NCI-H2196 treated with DMSO at 0.1 percent for 48 hours (cell line): ENCODE measurements at regions not wholly inside any gene's neighbourhood (a gene's known extent, or its start where the extent isn't known, plus 50 kb on each side); places are given as distances from the start of the nearest gene placed in this dataset.

ENCODE experiments used
- DNase-seq: peaks from one replicate; lab custom pipeline; 2025; ENCODE audit not compliant: unreplicated experiment; lab: John Stamatoyannopoulos, UW

DNA sequence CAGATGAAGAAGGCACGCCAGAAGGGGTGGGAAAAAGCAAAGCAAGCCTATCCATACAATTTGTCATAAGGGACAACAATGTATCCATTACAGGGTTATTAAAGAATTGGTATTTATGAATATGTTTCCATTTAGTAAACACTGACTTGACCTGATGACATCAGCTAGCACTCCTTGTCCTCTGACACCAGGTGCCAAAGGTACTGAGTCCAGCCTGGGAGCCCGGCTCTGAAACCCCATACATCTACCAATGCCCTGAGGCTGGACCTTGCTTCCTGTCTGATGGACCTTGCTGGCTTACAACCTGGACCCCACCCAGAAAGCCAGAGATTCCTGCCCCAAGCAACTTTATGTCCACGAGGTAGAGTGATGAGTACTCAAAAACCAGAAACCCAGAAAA, 263.0 kb upstream of the ATP11B start:
- DNase-seq, result no peak

DNA sequence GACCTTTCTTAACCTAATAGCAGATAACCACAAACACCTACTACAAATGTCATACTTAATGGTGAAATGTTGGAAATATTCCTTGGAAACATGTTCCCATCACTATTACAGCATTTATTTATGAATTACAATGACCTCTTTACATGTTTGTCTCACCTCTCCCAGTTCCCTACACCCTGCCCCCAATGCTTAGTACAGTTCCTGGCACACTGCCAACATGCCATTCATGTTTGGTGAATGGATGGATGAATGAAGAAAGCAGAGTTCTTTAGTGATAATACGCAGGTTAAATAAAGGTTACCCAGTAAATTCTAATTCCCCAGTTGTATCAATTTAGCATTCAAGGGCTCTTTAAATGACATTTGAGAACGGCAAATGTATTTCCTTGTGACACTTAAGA, 259.9 kb upstream of the ATP11B start:
- DNase-seq, result no peak

DNA sequence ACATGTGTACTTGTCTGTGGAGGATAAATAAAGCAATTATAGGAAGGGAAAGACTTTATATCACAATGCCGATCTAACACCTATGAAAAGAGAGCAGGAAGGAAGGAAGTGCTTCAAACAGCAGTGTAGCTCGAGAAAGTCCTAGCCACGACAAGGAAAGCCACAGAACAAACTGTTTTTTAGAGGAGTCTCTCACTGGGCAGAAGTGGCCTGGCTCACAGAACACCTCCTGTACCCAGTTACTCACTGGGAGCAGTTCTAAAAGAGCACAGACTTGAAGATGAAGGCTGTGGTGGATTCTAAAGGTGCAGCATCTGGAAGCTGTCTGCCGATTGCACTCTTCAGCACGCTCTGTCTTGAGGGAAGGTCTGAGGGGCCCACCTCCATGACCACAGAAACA, 248.8 kb upstream of the ATP11B start:
- DNase-seq, result no peak

DNA sequence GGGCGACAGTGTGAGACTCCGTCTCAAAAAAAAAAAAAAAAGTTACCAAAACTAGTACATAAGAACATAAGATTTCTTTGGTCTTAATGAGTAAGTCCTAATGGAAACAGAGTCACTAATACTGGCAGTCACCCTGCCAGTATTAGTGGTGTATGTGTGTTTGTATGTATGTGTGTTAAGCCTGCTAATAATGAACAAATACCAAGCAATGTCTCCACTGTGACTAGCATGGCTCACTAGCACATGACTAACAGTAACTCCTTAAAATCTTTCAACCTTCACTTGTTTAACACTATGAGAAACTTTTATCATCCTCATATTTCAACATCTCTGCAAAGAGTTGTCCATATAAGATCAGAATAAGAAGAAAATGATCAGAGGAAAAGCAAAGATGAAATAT, 231.0 kb upstream of the ATP11B start:
- DNase-seq, result no peak

DNA sequence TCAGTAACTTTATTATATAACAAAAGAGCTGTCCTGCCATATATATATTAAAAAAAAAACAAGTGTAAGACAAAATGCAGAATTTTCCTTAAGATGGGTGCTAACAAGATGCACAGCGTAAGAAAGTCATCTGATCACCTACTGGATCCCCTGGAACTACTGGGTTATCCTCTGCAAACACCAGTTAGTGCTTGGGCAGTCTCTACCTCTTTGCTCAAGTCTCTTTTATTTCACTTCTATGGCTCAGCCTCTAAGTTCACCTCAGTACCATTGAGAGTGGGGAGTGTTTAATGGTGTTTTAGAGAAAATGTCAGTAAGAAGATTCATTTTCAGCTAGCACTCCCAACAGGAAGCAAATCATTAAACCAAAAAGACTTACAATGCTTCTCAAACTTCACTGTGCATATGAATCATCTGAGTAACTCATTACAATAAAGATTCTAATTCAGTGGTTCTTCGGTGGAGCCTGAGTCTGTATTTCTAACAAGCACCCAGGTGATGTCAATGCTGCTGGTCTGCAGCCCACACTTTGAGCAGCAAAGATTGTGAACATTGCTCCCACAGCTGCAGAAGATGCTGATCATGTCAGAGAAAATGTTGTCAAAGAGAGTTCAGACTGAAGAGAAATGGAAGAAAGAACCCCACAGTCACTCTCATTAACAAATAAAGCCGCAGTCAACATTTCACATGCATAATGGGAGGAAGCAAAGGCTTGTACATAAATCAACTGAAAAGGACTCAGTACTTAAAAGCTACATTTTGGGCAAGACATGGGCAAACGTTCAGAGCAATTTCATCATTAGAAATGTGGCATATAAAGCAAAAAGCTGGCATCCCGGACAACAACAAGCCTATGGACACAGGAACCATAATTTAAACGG, 227.1 kb upstream of the ATP11B start:
- DNase-seq, result no peak

DNA sequence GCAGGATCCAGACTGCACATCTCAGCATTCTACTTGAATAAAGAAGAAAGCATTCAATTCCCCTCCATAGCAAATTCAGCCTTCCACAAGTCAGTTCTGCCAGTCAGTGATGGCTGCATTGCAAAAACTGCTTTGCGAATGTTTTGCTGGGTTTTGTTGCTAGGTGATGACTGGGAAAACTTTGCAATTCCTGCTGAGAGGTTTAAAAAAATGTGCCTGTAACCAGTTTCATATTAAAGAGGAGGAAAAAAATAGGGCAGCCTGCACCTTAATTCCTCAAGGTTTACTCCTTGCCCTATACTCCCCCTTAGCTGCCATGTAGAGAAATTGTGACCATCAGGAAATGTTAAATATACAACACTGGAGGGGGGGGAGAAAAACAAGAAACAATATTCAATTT, 225.6 kb upstream of the ATP11B start:
- DNase-seq, result no peak

DNA sequence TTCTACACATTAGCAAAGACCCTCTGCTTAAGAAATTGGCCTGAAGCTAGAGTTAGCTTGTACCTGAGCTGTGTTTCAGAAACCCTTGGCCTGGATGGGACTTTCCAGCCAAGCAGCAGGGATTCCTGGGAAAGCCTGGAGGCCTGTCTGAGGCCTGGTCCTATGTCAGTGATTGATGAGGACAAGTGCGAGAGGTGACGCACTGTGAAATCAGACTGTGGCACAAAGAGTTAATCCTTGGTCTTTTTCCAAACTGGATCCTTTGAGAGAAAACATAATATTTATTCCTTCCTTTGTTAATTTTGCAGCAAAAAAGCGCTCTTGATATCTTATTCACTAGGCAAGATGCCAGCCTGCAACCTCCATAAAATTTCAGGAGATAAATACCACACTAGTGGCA, 225.0 kb upstream of the ATP11B start:
- DNase-seq, result no peak

DNA sequence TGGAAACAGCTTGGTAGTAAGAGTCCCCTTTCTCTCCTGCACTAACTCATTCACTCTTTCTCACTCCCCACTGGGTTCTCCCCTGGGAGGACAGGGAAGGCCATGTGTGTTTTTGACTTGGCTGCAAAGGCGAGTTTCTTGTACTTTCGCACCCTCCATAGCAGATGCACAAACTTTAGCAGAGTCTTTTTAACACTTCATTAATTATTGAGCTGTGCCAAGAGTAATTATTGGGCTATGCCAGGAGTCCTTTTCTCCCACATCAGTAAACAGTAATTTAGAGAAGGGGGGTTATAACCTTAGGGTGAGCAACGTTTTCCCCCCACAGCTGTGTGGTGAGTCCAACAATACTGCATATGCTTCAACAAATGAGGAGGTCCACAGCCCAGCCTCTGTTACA, 224.4 kb upstream of the ATP11B start:
- no peak for DNase-seq

DNA sequence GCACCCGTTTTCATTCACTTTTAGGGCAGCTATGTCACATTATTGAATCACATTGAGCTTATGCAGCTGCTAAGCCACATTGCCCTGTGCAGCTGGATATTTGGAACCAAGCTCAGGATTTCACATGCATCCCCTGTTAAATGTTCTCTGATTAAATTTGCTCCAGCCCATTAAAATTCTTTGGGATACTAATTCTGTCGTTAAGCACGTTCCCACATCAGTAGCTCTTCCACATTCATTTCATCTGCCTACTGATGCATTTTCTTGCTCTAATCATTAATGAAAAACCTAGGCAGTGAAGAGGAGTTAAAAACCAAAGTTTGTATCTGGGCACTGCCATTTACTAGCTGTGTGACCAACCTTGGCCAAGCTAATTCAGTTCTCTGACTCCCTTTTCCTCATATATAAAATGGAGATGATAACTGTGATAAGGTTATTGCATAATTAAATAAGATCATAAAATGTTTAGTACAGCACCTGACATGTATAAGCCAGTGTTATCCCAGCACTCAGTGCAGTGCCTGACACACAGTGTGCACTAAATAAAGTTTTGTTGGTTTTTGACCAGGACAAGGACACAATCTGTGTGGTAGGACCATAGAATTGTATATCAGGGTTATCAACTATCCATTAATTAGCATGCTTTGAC, 222.2 kb upstream of the ATP11B start:
- no peak for DNase-seq

DNA sequence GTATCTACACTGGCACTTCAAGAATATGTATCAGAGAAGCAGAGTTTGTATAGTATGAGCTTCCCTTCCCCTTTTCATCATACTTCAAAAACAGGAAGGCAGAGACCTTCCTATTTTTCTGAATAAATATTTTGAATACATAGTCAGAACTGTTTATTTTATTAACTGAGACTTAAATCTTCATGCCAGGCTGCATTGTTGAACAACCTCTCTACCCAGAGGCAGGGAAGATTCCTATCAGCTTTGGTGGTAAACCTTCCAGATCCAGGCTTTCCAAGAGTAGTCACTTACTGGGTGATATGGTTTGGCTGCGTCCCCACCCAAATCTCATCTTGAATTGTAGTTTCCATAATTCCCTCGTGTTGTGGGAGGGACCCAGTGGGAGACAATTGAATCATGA, 217.4 kb upstream of the ATP11B start:
- no peak for DNase-seq

DNA sequence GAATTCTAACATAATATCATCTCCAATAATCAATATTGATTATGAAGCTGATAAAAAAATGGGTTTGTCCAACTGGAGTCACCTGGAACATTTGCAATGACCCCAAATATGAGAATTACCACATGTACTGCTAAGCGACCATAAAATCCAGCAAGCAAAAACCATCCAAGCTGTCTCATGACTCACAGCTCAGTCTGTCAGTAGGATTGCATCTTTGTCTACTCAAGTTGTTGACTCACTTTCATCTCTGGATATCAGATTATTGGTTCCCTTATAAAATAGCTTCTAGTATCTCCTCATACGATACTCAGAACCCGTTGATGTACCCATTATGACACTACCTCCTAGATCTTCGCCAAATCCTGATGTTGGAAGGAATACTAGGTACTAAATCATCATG, 209.8 kb upstream of the ATP11B start:
- no peak for DNase-seq

DNA sequence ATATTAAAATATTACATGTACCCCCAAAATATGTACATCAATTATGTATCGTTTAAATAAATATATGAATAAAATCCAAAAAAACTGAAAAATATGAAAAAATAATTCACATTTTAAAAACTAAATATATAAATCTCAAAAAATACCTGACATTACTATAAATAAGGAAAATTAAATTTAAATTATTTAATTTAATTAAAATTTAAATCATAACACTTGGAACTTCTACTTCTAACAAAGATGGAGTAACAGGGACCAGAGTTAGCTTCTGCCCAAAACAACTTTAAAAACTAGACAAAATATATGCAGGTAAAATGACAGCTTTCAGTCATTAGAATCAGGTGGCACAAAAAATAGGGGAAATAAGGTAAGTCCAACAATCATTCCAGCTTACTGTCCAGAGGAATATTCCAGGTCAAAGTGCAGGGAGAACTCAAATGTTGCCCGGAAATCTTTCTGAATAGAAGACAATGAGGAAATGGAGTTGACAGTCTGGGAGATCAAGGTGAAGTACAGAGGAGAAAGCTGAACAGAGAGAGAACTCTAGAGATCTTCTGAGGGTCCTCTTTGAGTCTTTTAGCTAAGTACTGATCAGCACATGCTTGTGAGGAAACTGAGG, 207.7 kb upstream of the ATP11B start:
- no peak for DNase-seq

DNA sequence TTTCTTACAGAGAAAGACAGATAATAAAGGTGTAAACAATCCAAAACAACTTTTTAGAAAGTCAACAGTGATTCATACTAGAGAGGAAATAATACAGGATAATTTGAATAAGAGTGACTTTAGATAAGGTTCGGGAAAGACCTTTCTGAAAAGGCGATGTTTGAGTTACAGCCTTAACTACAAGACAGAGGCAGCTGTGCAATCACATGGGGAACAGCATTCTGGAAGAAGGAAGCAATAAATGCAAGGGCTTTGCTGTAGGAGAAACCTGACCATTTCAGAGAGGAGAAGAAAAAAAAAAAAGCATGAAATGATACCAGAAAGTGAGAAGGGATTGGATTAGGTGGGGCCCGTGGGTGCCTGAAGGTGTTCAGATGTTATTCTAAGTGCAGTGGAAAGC, 200.6 kb upstream of the ATP11B start:
- DNase-seq, result no peak

DNA sequence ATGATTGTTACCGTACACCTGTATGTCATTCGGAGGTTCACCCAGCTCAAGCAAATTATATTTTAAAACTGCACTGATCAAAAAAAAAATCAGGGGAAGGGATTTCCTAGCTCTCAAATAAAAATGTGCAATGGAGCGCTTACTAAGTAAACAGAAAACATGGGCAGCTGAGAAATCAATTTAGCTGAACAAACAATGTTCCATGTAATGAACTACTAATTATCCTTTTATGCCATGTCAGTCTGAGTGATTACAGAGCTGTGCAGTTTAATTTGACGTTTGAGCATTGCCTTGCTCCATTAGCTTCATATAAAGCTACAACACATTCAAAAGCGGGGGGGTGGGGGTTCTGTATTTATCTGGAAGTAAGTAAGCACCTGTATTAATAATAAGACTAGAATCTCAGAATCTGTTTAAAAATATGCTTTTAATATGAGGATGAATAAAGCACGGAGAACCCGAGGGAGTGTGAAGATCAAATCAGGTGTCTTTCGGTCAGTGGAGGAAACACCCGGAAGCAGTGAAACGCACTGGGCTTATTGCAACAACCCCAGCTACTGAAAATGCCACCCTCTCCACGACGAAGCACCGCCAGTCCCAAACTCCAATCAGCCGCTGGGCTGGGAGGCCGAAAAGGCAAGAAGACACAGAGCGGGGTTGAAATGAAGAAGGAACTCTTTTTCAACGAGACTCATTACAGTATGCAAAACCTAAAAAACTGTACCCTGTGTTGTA, 196.5 kb upstream of the ATP11B start:
- peak; percentile 81 for DNase-seq

DNA sequence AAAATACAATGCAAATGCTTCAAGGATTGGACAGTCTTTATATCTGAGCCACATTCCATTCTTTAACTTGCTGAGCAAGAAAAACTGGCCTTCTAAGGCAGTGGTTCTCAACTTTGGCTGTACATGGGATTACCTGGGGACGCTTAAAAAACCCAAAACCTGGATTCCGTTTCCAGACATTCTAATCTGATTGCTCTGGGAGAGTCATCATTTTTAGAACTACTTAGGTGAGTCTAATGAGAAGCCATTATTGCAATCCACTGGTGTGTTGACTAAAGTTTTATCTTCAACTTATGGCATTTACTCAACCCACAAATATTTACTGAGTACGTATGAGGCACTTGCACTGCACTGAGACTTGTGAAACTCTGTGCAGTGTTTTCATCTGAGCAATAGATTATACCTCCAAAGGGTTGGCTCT, 195.7 kb upstream of the ATP11B start:
- DNase-seq, result no peak

DNA sequence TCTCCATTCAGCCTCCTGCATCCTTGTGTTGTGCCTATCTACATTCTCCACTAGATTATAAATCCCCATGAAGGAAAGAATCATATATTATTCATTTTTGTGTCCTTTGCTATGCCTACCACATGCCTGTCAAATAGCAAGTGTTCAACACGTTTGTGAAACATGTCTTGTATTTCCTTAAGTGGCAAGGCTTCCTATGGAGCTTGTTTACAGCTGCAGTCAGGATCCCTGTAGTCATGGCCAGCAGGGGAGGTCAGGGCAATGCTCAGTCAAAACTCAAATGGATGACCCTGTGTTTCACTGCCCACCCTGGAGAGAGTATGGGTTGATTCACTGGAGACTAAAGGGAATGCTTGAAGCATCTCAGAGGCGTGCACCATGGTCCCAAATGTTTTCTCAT, 191.7 kb upstream of the ATP11B start:
- DNase-seq, result no peak

DNA sequence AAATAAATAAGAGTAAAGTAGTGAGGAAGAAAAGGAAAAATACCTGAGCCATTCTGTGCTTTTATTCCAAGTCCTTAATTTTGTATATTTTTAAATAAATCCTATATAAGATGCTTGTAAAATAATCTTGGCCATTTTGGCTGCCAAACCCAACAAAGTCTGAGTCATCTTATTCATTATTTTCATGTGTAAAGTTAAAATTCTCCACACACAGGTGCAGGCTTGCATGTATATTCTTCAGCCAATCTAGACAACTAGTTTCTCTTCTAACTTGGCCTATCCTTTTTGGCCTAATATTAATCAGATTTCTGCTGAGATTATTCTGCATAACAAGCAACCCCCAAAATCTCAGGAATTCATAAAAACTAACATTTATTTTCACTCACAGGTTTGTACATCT, 189.8 kb upstream of the ATP11B start:
- no peak for DNase-seq

DNA sequence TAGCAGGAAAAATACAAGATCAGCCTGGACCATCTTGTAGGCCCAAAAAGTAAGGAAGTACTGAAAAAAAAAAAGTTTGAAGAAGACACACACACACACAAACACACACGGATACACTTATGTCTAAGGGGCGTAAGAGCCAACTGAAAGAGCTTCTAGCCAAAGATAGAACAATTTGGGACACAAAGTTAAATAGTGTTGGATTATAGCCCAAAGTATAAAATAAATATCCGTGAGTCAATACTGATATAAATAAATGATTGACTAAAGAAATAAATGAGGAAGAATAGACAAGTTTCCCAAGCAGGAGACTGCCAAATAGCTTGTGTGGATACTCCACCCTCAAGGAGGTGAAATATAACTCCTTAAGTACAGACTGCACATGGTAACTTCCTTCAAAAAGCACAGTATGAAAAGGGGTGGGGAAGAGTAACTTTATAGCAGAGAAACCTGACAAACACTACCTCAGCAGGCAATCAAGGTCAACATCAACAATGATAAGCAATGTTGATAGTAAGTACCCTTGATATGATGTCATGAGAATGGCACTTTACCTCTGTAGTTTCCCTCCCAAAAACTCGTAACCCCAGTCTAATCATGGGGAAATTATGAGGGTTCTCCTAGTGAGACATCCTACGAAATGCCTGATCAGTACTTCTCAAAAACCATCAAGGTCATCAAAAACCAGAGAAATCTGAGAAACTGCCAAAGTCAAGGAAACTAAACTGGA, 187.3 kb upstream of the ATP11B start:
- DNase-seq, result no peak

DNA sequence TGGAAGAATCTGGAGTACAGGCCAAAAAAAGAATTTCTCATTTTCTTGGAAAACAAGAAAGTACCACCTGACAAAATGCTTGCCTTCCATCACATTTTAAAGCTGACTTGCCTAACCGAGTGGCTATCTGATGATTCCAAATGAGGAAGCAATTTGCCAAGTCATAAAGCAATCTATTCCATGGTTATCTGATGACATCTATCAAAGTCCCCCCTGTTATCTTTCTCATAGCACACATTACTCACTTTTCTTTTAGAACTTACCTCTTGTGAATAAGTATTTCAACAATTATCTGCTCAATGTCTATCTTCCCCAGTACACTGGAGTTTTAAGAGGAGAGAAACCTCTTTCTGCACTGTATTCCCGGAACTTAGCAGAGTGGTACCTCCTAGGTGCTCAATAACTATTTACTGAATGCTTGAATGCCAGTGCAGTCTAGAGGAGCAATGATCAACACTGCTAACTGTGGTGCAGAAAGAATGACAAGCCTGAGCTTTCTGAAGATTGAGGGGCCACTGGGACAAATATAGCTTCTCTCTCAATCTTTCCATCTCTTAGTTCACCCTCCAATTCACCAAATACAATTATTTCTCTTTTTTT, 186.3 kb upstream of the ATP11B start:
- no peak for DNase-seq

DNA sequence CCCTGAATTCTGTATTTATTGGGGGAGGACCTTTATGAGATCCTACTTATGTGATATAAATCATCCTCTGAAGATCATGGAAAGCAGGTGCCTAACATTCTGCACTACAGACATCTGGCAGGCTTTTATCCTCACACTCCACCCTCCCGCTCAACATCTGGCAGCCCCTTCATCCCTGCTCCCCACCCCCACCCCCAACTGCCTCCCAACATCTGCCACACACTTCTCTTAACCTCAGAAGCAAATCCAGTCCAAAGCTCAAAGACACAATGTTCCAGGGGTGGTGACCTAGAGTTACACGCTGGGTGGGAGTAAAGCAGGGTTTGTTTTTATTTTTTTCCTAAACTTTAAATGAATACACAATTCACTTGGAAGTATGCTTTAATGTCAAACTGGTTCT, 184.5 kb upstream of the ATP11B start:
- no peak for DNase-seq
